ENCODE measurements at regions not wholly inside any gene's neighbourhood (a gene's known extent, or its start where the extent isn't known, plus 50 kb on each side); places are given as distances from the start of the nearest gene placed in this dataset.

DNA sequence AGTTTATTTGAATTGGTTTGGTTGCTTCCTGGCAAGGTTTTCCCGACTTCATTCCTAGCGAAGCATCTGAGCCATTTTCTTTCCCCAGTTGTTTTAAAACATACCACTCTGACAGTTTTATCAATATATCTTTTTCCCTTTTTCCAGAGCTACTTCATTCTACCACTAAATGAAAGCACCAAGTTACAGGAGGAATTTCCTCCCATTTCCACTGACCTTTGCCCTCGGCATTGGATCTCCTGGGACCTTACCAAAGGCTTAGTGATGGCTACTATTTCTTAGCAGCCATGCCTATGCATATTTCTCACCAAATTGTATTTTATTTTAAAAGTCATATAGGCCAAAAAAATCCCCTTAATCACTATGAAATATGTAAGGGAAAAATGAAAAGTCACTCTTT lies 150.5 kb downstream of the ZNF330 start:
- no peak overlapping the region for H3K4me3 ChIP-seq
- DNase-seq (no peak), ATAC-seq (no peak)
- H3K36me3 ChIP-seq = no peaks in the 10 kb centered on the region
- no peak overlapping the region for H3K27ac ChIP-seq
- intact Hi-C loops (cut with DNase I) = no loop called here
- H3K9me3 ChIP-seq = peaks cover 0 to 13% (median 0%) of the 10 kb centered on the region in 12 donors
- H3K4me1 ChIP-seq = no peaks in the 10 kb centered on the region
- WGBS, 4 donors = 67 to 88% (median 81%) methylated on average over 3 of the region's 3 CpGs
- no peaks in the 10 kb centered on the region for H3K27me3 ChIP-seq
- no peak for TF ChIP-seq POLR2A (IDR thresholded peaks at IDR 0.05)
- TF ChIP-seq, protein P1, sequence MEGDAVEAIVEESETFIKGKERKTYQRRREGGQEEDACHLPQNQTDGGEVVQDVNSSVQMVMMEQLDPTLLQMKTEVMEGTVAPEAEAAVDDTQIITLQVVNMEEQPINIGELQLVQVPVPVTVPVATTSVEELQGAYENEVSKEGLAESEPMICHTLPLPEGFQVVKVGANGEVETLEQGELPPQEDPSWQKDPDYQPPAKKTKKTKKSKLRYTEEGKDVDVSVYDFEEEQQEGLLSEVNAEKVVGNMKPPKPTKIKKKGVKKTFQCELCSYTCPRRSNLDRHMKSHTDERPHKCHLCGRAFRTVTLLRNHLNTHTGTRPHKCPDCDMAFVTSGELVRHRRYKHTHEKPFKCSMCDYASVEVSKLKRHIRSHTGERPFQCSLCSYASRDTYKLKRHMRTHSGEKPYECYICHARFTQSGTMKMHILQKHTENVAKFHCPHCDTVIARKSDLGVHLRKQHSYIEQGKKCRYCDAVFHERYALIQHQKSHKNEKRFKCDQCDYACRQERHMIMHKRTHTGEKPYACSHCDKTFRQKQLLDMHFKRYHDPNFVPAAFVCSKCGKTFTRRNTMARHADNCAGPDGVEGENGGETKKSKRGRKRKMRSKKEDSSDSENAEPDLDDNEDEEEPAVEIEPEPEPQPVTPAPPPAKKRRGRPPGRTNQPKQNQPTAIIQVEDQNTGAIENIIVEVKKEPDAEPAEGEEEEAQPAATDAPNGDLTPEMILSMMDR (IDR thresholded peaks at IDR 0.05) = no peak

DNA sequence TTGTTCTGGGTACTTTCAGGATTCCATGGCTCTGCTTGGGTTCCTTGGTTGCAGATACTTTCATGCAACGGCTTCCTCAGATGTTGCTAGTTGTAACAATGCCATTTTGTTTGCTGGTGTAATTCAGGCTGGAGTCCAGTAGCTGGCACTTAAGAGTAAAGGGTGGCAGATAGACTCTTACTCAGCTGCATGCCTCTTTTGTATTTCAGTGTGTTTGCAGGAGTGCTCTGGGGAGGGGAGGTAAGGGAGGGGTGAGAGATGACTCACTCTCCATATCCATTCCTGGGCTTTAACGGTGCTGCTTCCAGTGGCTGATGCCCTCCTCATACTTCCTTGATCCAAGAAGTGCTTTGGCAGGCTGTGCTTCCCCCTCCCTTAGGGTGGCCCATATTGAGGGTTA lies 155.2 kb downstream of the ZNF330 start:
- DNase-seq = peak in 1 of 5 donors; percentile 27
- peak; percentile 85 to 99 (median 93) for ATAC-seq
- Histone ChIP-seq H3K4me1 (no peaks in the 10 kb centered on the region), H3K27me3 (no peaks in the 10 kb centered on the region), H3K27ac (no peak overlapping the region), H3K4me3 (no peak overlapping the region), H3K36me3 (no peaks in the 10 kb centered on the region), H3K9me3 (peaks cover 0 to 14% (median 0%) of the 10 kb centered on the region in 12 donors)
- TF ChIP-seq, protein P1 (IDR thresholded peaks at IDR 0.05) = peak in 10 of 12 donors; percentile 9 to 40 (median 26)
- TF ChIP-seq POLR2A (IDR thresholded peaks at IDR 0.05) = no peak
- intact Hi-C loops (cut with DNase I) = no loop called here
- 32 to 71% (median 37%) methylated on average over 2 of the region's 2 CpGs for WGBS, 4 donors

DNA sequence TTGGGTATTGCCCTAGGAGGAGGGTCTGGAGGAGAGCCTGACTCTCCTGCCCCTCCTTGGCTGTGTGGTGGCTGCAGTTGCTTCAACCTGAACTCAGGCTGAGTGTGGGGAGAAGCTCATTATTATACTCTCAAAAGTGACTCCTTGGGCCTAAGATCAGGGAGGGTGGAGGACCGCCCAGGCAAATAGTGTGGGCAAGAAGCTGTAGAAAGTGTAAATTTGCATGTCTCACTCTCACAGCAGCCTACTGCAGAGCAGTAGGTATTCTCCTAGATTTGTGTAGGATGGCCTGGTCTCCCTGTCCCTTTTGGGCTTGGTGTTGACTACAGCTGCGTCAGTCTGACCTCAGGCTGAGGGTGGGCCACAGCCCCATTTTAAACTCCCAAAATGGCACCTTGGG lies 156.1 kb downstream of the ZNF330 start:
- Histone ChIP-seq H3K27ac (no peak overlapping the region), H3K36me3 (no peaks in the 10 kb centered on the region), H3K27me3 (no peaks in the 10 kb centered on the region), H3K4me1 (no peaks in the 10 kb centered on the region), H3K4me3 (no peak overlapping the region), H3K9me3 (peaks cover 0 to 14% (median 0%) of the 10 kb centered on the region in 12 donors)
- intact Hi-C loops (cut with DNase I) = no loop called here
- ATAC-seq (no peak), DNase-seq (no peak)
- 82 to 96% (median 91%) methylated on average over 2 of the region's 2 CpGs for WGBS, 4 donors
- no peak for TF ChIP-seq POLR2A (IDR thresholded peaks at IDR 0.05)
- TF ChIP-seq, protein P1 (IDR thresholded peaks at IDR 0.05) = no peak

DNA sequence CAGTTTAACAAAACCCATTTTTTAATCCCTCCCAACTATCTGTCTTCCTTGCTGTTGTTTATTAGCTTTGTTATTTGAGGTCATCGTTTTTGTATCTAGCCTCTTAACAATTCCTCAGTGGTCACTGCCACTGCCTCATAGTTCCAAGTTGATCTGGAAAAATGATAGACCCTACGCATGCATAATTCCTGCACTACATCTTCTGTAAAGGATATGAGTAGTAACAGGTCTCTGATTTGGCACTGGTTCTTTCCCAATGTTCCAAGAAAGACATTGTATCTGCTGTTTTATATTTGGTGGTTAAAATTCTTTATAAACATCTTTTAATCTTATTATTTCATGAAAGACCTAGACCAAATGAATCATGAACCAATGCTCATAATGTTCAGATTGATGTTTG lies 166.6 kb downstream of the ZNF330 start:
- ATAC-seq = no peak
- intact Hi-C loops (cut with DNase I) = no loop called here
- no peak for DNase-seq
- 76 to 87% (median 84%) methylated on average over 2 of the region's 2 CpGs for WGBS, 4 donors
- no peak overlapping the region for H3K27ac ChIP-seq
- TF ChIP-seq, protein P1 (IDR thresholded peaks at IDR 0.05) = no peak
- no peak for TF ChIP-seq POLR2A (IDR thresholded peaks at IDR 0.05)
- peaks cover 0 to 3% (median 0%) of the 10 kb centered on the region in 12 donors for H3K9me3 ChIP-seq
- no peaks in the 10 kb centered on the region for H3K36me3 ChIP-seq
- H3K4me1 ChIP-seq = no peaks in the 10 kb centered on the region
- no peaks in the 10 kb centered on the region for H3K27me3 ChIP-seq
- H3K4me3 ChIP-seq = no peak overlapping the region
